ENCODE measurements at regions not wholly inside any gene's neighbourhood (a gene's known extent, or its start where the extent isn't known, plus 50 kb on each side); places are given as distances from the start of the nearest gene placed in this dataset.

DNA sequence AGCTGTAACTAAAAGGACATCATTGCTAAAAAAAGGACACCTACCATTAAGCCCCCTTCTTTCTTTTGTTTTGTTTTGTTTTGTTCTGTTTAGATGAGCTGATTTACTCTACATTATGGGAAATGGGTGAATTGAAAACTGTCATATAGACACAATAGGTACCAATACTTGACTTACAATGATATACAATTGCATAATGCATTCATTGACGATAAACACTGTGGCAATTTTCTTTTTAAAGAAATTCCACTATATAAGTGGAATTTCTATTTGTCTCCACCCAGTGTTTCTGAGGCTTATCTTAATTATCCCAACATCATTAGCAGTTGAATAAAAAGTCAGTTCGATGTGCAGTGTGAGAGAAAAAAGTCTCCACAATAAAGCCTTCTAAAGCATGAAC is 282.1 kb downstream of the BCL2 start:
- ATAC-seq (no peak), DNase-seq (ENCODE audit: low spot score in 2 of 2) (no peak)
- no peak overlapping the region for H3K27ac Mint-ChIP-seq
- H3K36me3 Mint-ChIP-seq, result peaks cover 0 to 15% of the 10 kb centered on the region in 2 donors
- H3K9me3 Mint-ChIP-seq, result peaks cover 2 to 17% of the 10 kb centered on the region in 2 donors

DNA sequence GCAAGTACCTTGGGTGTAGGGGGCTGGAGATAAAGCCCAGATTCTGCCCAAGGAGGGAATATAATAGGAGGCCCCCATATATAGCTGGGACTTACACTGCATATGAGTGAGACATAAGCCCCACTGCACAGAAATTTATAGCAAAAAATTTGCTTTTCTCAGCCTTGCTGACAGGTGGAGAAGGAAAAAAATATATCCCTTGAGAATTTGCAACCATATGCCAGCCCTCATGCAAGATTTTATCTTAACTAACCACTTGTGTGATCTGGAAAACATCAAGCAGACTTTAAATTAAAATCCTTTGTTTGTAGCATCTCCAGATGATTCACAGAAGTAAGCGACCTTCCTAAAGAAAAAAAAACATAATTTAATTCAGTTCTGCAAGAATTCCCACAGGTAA is 288.2 kb downstream of the BCL2 start:
- H3K36me3 Mint-ChIP-seq, result peaks cover 0 to 8% of the 10 kb centered on the region in 2 donors
- DNase-seq (ENCODE audit: low spot score in 2 of 2) (no peak), ATAC-seq (no peak)
- no peak overlapping the region for H3K27ac Mint-ChIP-seq
- H3K9me3 Mint-ChIP-seq, result peaks cover 0 to 7% of the 10 kb centered on the region in 2 donors
